ENCODE measurements at regions not wholly inside any gene's neighbourhood (a gene's known extent, or its start where the extent isn't known, plus 50 kb on each side); places are given as distances from the start of the nearest gene placed in this dataset.

DNA sequence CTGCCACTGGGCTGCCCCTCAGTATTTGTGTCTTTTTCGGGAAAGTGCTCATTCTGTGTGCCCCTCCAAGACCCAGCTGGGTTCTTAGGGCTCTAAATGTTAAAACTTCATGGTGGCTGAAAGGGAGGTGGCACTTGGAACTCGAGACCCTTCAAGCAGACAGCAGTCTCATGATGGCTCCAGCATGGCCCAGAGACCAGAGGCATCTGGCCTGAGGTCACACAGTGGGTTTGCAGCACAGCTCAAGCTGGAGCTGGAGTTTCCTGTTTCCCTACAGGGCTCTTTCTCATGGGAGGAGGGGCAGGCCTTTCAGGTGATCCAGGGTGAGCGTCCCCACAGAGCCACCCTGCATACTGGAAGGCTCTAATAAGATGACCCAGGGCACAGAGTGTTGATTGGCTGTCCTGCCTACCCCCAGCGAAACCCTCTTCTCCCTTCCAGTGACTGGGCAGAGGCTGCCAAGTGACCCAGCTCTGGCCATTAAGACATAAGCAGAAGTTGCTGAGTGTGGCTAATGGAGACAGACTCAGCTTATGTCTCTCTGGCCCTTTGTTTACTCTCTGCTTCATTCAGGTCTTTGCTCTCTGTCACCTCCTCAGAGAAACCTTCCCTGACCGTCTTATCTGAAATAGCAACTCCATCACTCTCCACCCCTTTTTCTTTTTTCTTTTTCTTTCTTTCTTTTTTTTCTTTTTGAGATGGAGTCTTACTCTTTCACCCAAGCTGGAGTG, 166.6 kb upstream of the SMAD3 start:
- H3K9me3 ChIP-seq (replicated peaks in 1 of 2; ENCODE audit: control insufficient read depth in 2 of 2, insufficient read depth in 1 of 2, low read depth in 1 of 2, low read length in 2 of 2) = no peaks in the 10 kb centered on the region
- peaks cover 0 to 26% (median 0%) of the 10 kb centered on the region in 3 experiments for H3K27me3 ChIP-seq (ENCODE audit: control insufficient read depth in 3 of 3, insufficient read depth in 3 of 3, low read depth in 1 of 3, low read length in 3 of 3)
- H4K91ac ChIP-seq (ENCODE audit: low read depth, low read length, poor library complexity) = no peak overlapping the region
- H4K8ac ChIP-seq (ENCODE audit: low read depth, low read length) = no peak overlapping the region
- H3K18ac ChIP-seq (ENCODE audit: low read length) = peak overlapping the region; percentile 50
- no peaks in the 10 kb centered on the region for H3K79me1 ChIP-seq (ENCODE audit: low read depth, low read length)
- H3K36me3 ChIP-seq (replicated peaks in 1 of 2; ENCODE audit: control insufficient read depth in 2 of 2, insufficient read depth in 2 of 2, low read length in 2 of 2) = no peaks in the 10 kb centered on the region
- H3K9ac ChIP-seq (ENCODE audit: low read depth, low read length, poor library complexity) = no peak overlapping the region
- no peak overlapping the region for H3K27ac ChIP-seq (replicated peaks; ENCODE audit: low read length)
- no peak overlapping the region for H2BK12ac ChIP-seq (ENCODE audit: low read length)
- H3K14ac ChIP-seq (ENCODE audit: low read length) = no peak overlapping the region
- H2BK15ac ChIP-seq (ENCODE audit: low read length) = no peak overlapping the region
- no peak overlapping the region for H3K4ac ChIP-seq (ENCODE audit: low read length)
- H2AK5ac ChIP-seq (ENCODE audit: low read depth, low read length) = no peak overlapping the region
- H3K4me2 ChIP-seq (ENCODE audit: insufficient read depth, low read length, poor library complexity, severe bottlenecking) = no peak overlapping the region
- no peak overlapping the region for H3K4me3 ChIP-seq (ENCODE audit: low read length in 2 of 2)
- no peak for DNase-seq (ENCODE audit: low spot score)
- H3K23ac ChIP-seq (ENCODE audit: low read depth, low read length, poor library complexity) = no peak overlapping the region
- H2AFZ ChIP-seq (ENCODE audit: low read length) = no peak overlapping the region
- no peak overlapping the region for H2BK120ac ChIP-seq (ENCODE audit: low read depth, low read length)
- H3K4me1 ChIP-seq (ENCODE audit: control insufficient read depth in 2 of 2, insufficient read depth in 1 of 2, low read depth in 1 of 2, low read length in 2 of 2) = peaks cover 0 to 3% of the 10 kb centered on the region in 2 donors
- WGBS, 2 donors (ENCODE audit: extremely low coverage in 2 of 2, insufficient read length in 2 of 2, insufficient replicate concordance in 1 of 2) = no CpG with 5 or more reads among the region's 5 CpGs
- H2BK5ac ChIP-seq (ENCODE audit: low read length) = no peak overlapping the region

DNA sequence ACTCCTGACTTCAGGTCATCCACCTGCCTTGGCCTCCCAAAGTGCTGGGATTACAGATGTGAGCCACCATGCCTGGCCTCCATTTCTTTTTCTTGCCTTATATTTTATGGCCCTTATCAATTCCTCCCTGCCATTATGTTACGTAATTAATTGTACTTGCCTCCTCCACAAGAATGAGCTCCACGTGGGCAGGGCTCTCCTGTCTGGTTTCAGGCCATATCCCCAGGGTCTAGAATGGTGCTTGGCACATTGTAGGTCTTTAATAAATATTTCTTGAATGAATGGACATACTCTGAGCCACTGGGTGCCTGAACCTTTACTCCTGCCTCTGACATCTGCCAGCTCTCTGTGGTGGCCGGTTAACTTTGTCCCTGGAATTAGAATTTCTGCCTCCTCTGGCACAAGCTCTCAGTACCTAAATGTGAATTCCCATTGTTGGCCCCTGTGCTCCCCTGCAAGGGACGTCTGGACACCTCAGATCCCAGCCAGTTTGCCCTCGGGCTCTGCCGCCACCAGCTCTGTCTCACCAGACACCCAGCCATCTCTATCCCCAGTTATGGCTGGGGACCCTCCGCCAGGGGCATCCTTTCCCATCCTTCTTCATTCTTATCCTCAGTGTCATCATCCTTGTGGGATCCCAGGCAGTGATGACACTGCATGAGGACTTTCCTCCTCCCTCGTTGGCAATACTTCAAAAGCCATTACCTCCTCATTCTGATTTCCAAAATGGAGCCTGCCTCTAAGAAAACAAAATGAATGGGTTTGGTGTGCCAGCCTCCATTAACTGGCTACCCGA, 165.6 kb upstream of the SMAD3 start:
- Histone ChIP-seq H2AK5ac (ENCODE audit: low read depth, low read length) (no peak overlapping the region), H3K23ac (ENCODE audit: low read depth, low read length, poor library complexity) (no peak overlapping the region), H3K36me3 (replicated peaks in 1 of 2; ENCODE audit: control insufficient read depth in 2 of 2, insufficient read depth in 2 of 2, low read length in 2 of 2) (no peaks in the 10 kb centered on the region), H3K27me3 (ENCODE audit: control insufficient read depth in 3 of 3, insufficient read depth in 3 of 3, low read depth in 1 of 3, low read length in 3 of 3) (peaks cover 0 to 21% (median 0%) of the 10 kb centered on the region in 3 experiments), H3K4me2 (ENCODE audit: insufficient read depth, low read length, poor library complexity, severe bottlenecking) (no peak overlapping the region), H2BK15ac (ENCODE audit: low read length) (no peak overlapping the region), H4K8ac (ENCODE audit: low read depth, low read length) (no peak overlapping the region), H2BK12ac (ENCODE audit: low read length) (no peak overlapping the region), H3K4me3 (ENCODE audit: low read length in 2 of 2) (no peak overlapping the region), H3K18ac (ENCODE audit: low read length) (no peak overlapping the region), H3K9me3 (replicated peaks in 1 of 2; ENCODE audit: control insufficient read depth in 2 of 2, insufficient read depth in 1 of 2, low read depth in 1 of 2, low read length in 2 of 2) (no peaks in the 10 kb centered on the region), H3K4me1 (ENCODE audit: control insufficient read depth in 2 of 2, insufficient read depth in 1 of 2, low read depth in 1 of 2, low read length in 2 of 2) (peaks cover 0 to 3% of the 10 kb centered on the region in 2 donors), H2BK5ac (ENCODE audit: low read length) (no peak overlapping the region), H3K27ac (replicated peaks; ENCODE audit: low read length) (no peak overlapping the region), H2BK120ac (ENCODE audit: low read depth, low read length) (no peak overlapping the region), H3K4ac (ENCODE audit: low read length) (no peak overlapping the region), H3K79me1 (ENCODE audit: low read depth, low read length) (no peaks in the 10 kb centered on the region), H3K14ac (ENCODE audit: low read length) (no peak overlapping the region), H4K91ac (ENCODE audit: low read depth, low read length, poor library complexity) (no peak overlapping the region), H2AFZ (ENCODE audit: low read length) (no peak overlapping the region), H3K9ac (ENCODE audit: low read depth, low read length, poor library complexity) (no peak overlapping the region)
- no CpG with 5 or more reads among the region's 9 CpGs for WGBS, 2 donors (ENCODE audit: extremely low coverage in 2 of 2, insufficient read length in 2 of 2, insufficient replicate concordance in 1 of 2)
- DNase-seq (ENCODE audit: low spot score) = no peak

DNA sequence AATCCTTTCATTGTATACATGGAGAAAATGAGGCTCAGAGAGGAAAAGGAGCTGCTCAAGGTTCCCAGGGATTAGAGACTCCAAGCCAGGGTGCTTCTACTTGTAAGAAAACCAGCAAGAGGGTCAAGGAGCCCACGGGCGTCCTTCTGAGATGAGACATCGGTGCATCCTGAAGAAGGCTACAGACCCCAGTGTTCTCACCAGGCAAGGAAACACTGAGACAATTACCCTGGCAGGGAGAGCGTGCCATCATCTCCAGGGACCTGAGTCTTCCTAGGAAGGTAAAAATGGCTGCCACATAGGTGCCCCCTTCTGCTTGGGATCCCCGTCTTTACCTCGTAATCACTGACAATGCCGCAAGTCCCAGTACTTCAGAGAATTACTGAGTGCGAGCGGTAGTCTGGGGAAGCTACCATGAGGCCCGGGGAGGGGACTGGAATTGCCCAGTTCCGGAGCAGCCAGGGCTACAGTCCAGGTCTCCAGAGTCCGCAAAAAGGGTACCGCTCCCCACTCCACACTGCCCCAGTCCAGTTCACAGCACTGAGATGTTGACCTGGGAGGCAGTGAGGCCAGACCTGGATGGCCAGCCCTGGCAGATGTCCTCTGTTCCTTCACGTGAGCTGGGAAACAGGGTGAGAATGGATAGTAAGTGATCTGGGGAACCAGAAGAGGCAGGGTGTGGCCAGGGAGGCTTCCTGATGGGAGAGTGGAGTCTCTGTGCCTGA, 164.7 kb upstream of the SMAD3 start:
- whole genome bisulfite sequencing, 2 donors (ENCODE audit: extremely low coverage in 2 of 2, insufficient read length in 2 of 2, insufficient replicate concordance in 1 of 2) = no CpG with 5 or more reads among the region's 14 CpGs
- Histone ChIP-seq H2BK5ac (ENCODE audit: low read length) (peak overlapping the region; percentile 31), H2BK120ac (ENCODE audit: low read depth, low read length) (no peak overlapping the region), H2AK5ac (ENCODE audit: low read depth, low read length) (peak overlapping the region; percentile 65), H3K36me3 (replicated peaks in 1 of 2; ENCODE audit: control insufficient read depth in 2 of 2, insufficient read depth in 2 of 2, low read length in 2 of 2) (no peaks in the 10 kb centered on the region), H3K9ac (ENCODE audit: low read depth, low read length, poor library complexity) (no peak overlapping the region), H2BK12ac (ENCODE audit: low read length) (peak overlapping the region; percentile 76), H3K23ac (ENCODE audit: low read depth, low read length, poor library complexity) (peak overlapping the region; percentile 46), H3K79me1 (ENCODE audit: low read depth, low read length) (no peaks in the 10 kb centered on the region), H3K14ac (ENCODE audit: low read length) (no peak overlapping the region), H3K27ac (replicated peaks; ENCODE audit: low read length) (no peak overlapping the region), H2AFZ (ENCODE audit: low read length) (peak overlapping the region; percentile 45), H3K27me3 (ENCODE audit: control insufficient read depth in 3 of 3, insufficient read depth in 3 of 3, low read depth in 1 of 3, low read length in 3 of 3) (peaks cover 0 to 21% (median 0%) of the 10 kb centered on the region in 3 experiments), H3K18ac (ENCODE audit: low read length) (peak overlapping the region; percentile 49), H3K9me3 (replicated peaks in 1 of 2; ENCODE audit: control insufficient read depth in 2 of 2, insufficient read depth in 1 of 2, low read depth in 1 of 2, low read length in 2 of 2) (peaks cover 0 to under 1% of the 10 kb centered on the region in 2 donors), H4K8ac (ENCODE audit: low read depth, low read length) (no peak overlapping the region), H3K4me2 (ENCODE audit: insufficient read depth, low read length, poor library complexity, severe bottlenecking) (no peak overlapping the region), H4K91ac (ENCODE audit: low read depth, low read length, poor library complexity) (no peak overlapping the region), H3K4me3 (ENCODE audit: low read length in 2 of 2) (no peak overlapping the region), H3K4me1 (ENCODE audit: control insufficient read depth in 2 of 2, insufficient read depth in 1 of 2, low read depth in 1 of 2, low read length in 2 of 2) (peaks cover 0 to 3% of the 10 kb centered on the region in 2 donors), H3K4ac (ENCODE audit: low read length) (no peak overlapping the region), H2BK15ac (ENCODE audit: low read length) (peak overlapping the region; percentile 10)
- no peak for DNase-seq (ENCODE audit: low spot score)
